ENCODE measurements at regions not wholly inside any gene's neighbourhood (a gene's known extent, or its start where the extent isn't known, plus 50 kb on each side); places are given as distances from the start of the nearest gene placed in this dataset.
"Not testable (repeated sequence)": the region's sequence is repeated elsewhere in the genome, so short reads cannot be mapped to it uniquely, and the experiment has no call there.

DNA sequence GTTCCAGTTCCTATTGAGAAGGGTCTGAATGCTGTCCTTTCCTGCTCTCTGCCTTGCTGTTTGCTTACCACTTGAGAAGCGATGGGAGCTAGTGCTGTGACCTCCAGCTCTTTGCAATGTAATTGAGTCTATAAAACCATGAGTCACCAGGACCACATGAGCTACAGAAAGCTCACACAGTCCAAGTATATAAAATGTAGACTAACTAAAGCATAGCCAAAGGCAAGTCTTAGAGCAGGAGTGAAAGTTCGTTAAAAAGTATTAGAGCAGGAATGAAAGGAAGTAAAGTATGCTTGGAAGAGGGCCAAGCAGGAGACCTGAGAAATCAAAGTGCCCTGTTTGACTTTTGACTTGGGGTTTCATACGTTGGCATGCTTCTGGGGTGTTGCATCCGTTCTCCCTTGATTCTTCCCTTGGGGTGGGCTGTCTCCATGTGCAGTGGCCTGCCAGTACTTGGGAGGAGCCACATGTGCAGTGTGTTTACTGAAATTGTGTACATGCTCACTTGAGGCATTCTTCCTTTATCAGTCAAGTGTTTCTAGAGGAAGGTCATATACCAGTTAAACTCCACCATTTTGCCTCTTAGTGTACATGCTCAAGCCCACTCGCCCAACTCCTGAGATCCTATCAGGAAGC is 71.3 kb upstream of the KIT start:
- DNase-seq = no peak

DNA sequence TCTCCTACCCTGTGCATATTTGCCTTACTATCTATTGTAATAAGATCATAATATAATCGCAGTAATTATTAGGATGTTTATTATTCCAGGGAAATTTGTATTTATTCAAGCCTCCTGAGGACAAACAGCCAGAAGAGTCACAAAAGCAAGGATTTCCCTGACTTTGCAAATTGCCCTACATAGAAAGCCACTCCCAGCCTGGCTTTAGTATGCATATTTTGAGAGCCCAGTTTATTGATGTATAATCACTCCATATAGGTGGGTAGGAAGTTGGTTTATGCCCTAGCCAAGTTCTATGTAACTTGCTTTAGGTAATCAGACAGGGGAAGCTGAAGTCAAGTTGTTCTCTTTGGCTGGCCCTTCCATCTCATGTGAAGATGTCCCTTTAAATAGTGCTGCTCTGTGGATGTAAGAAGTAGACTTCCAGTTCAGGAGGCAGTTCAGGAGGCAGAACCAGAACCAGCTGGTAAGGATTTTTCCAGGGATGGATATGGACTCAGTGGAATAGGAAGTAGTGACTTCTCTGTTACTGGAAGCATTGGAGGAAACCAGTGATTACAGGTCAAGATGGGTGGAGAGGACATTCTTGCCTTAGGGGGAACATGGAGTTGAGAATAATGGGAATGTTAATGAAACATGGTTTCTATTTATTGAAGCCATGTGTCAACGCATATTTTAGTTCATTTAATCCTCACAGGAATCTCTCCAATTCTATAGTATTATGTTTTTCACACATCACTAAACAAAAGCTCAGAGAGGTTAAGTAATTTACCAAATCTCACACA is 70.5 kb upstream of the KIT start:
- DNase-seq = no peak

GRCh38 chr4:54588404-54588803 is 69.4 kb upstream of the KIT start:
- no peak for DNase-seq

DNA sequence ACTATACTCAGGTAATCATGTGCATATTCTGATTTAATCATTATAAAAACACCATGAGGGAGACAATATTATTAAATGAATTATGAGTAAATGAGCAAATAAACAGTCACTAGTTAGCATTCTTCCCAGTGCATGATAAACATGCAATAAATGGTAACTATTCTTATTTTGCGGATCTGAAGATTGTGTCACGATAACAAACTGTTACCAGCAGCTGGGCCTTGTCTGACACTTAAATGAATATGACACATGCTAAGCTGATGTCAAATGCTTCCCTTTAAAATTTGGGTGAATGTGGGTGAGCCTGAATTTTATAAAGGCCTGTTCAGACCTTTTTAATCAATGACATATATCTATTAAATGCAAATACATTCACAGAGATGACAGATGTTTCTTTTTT is 68.2 kb upstream of the KIT start:
- DNase-seq = no peak

DNA sequence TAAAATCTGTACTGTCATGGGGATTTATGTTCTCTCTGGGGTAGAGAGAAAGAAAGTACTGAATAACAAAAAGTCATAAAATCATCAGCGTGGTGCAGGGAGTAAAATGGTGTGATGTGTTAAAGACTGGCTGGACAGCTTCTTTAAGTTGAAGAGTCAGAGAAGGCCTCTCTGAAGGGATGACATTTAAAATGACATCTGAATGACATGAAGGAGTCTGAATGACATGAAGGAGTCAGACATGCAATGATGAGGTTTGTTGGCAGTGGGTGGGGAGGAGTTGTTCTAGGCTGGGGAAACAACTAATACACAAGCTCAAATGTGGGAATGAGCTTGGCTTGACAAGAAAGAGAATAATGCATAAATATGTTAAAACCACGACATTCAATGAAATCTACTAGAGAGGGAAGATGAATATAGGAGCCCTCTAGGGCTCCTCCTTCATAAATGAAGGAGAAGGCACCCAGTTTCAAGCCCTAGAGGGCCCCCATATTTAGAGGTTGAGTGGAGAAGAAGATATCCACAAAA is 63.9 kb upstream of the KIT start:
- no peak for DNase-seq

GRCh38 chr4:54596201-54596600 is 61.6 kb upstream of the KIT start:
- DNase-seq = no peak

- peak; percentile 14 for DNase-seq
Measured at GRCh38 chr4:54597678-54598077, 60.1 kb upstream of the KIT start.

DNA sequence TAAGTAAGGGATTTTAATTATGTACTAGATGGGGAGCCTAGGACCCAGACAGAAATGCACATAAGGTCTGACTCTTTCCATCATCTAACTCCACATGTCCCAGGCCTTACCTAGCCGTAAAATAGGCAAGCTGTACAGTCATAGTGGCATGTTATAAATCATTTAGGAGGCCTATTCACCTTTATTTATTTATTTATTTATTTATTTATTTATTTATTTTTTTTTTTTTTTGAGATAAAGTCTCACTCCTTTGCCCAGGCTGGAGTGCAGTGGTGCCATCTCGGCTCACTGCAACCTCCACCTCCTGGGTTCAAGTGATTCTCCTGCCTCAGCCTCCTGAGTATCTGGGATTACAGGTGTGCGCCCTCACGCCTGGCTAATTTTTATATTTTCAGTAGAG is 55.6 kb upstream of the KIT start:
- DNase-seq = not testable (repeated sequence)

DNA sequence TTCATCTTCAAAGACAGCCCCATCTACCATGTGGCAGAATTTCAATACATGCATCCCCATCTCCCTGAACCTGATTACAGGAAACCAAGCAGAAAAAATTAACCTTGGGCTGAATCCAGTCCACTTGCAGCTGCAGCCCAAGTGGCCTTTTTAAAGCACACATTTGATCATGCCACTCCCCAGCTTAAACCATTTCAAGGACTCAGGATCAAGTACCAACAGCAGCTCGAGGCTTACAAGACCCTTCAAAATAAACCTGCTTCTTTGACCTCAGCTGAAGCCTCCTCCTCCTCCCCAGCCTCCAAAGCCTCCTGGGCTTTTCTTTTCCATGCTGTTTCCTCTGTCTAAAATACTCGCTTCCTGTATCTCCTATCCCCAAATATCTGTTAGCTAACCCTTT is 50.7 kb upstream of the KIT start:
- no peak for DNase-seq

DNA sequence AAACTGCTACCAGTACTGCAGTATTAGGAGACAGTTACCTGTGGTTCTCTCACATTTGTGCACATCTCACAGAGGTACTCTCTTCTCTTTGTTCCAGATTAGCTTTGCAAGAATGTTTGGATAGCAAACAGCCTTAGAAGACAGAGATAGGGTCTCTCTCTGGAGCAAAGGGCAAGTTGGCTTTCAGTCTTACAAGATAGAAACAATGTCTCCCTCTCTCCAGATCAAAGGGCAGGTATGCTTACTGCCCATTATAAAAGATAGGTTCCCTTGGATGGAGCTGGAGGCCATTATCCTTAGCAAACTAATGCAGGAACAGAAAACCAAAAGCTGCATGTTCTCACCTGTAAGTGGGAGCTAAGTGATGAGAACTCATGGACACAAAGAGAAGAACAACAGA is 50.2 kb upstream of the KIT start:
- DNase-seq = no peak

All from MV-4-11 (cell line).